K562 (cell line): ENCODE measurements at regions not wholly inside any gene's neighbourhood (a gene's known extent, or its start where the extent isn't known, plus 50 kb on each side); places are given as distances from the start of the nearest gene placed in this dataset.

ENCODE experiments used
- ATAC-seq: fragments of 200-7000 bp; cut with Tn5 transposase; 3 replicates; pipeline ENCODE4 v1.9.1; 2020; ENCODE audit warnings: moderate library complexity
- BruUV-seq: library from RNA; stranded (reverse); fragments of 400-500 nt; replicated peaks from 2 replicates; lab custom pipeline; 2021; lab: Mats Ljungman, UMichigan
- CTCF ChIA-PET: fragments of 300-600 bp; formaldehyde crosslinking; extraction: SDS; loops from one replicate; lab custom pipeline; 2021; ENCODE audit warnings: low intra/inter-chr PET ratio; lab: Yijun Ruan, JAX
- POLR2A ChIA-PET: fragments of 300-600, 350-650 bp; sonication (Branson Sonifier 250); formaldehyde crosslinking; extraction: SDS; loops from one replicate; lab custom pipeline; 2021; ENCODE audit warnings: antibody characterized with exemption, inconsistent platforms; lab: Yijun Ruan, JAX
- DNase-seq, 4 experiments: peaks; one replicate each; pipeline versions ENCODE4 v3.0.0 to v3.0.0-alpha.2; 2011 to 2018; ENCODE audit warnings: low spot score in 3 of 4, mixed read lengths in 3 of 4; ENCODE audit errors: extremely low read depth in 1 of 4
- FAIRE-seq: peaks from 2 replicates; lab custom pipeline; 2011; peaks lifted over from hg19 to GRCh38; lab: Jason Lieb, UNC
- H2AFZ ChIP-seq: 2 replicates; pipeline ENCODE4 v1.6.0; 2011; ENCODE audit warnings: low read depth, low read length, control low read depth, inconsistent platforms
- H3K27ac ChIP-seq: fragments of 200-600 bp; 3 replicates; pipeline ENCODE4 v1.8.0; 2011; ENCODE audit warnings: low read depth, mild to moderate bottlenecking, control low read depth, inconsistent platforms, low read length, moderate library complexity, mixed read lengths; ENCODE audit errors: extremely low read depth
- H3K27me3 ChIP-seq, 2 experiments: fragments of 300-600 bp in 1 of 2; 2 replicates in 1 of 2; 3 replicates in 1 of 2; pipeline versions ENCODE4 v1.6.0 to v1.8.0; 2011; ENCODE audit warnings: inconsistent platforms in 2 of 2, low read length in 2 of 2, mild to moderate bottlenecking in 1 of 2, mixed read lengths in 1 of 2, moderate library complexity in 1 of 2; ENCODE audit not compliant: control insufficient read depth in 2 of 2, insufficient read depth in 2 of 2
- H3K36me3 ChIP-seq: fragments of 300-600 bp; 3 replicates; pipeline ENCODE4 v1.8.0; 2011; ENCODE audit warnings: mild to moderate bottlenecking, low read length, inconsistent platforms; ENCODE audit not compliant: control insufficient read depth, insufficient read depth
- H3K4me1 ChIP-seq, 2 experiments: fragments of 200-600 bp in 1 of 2; replicated peaks in 1 of 2; 2 replicates in 1 of 2; 3 replicates in 1 of 2; pipeline versions ENCODE4 v1.5.1 to v1.8.0; 2011; ENCODE audit warnings: inconsistent platforms in 2 of 2, low read length in 2 of 2, mild to moderate bottlenecking in 1 of 2, mixed read lengths in 1 of 2, moderate library complexity in 1 of 2; ENCODE audit not compliant: control insufficient read depth in 2 of 2, insufficient read depth in 2 of 2
- H3K4me2 ChIP-seq: 2 replicates; pipeline ENCODE4 v1.6.1; 2011; ENCODE audit warnings: low read length, control low read depth, inconsistent platforms, mixed read lengths; ENCODE audit not compliant: insufficient read depth
- H3K4me3 ChIP-seq: fragments of 200-600 bp; sonication (generic), shearing (Covaris generic); 2 replicates; pipeline ENCODE4 v1.5.1; 2016; ENCODE audit warnings: control low read depth, inconsistent platforms
- H3K79me2 ChIP-seq: fragments of 200-600 bp; 3 replicates; pipeline ENCODE4 v1.8.0; 2011; ENCODE audit warnings: low read length, inconsistent platforms; ENCODE audit not compliant: control insufficient read depth, insufficient read depth
- H3K9ac ChIP-seq, 2 experiments: 2 replicates each; pipeline versions ENCODE4 v1.6.0 to v1.6.1; 2011; ENCODE audit warnings: low read depth in 2 of 2, low read length in 2 of 2, control low read depth in 1 of 2, inconsistent platforms in 1 of 2, mild to moderate bottlenecking in 1 of 2, mixed read lengths in 1 of 2; ENCODE audit not compliant: insufficient read depth in 1 of 2
- H3K9me1 ChIP-seq: one replicate; pipeline ENCODE4 v1.6.0; 2011; ENCODE audit warnings: inconsistent platforms, mild to moderate bottlenecking, low read length, moderate library complexity; ENCODE audit not compliant: control insufficient read depth, insufficient read depth
- H3K9me3 ChIP-seq: replicated peaks from 2 replicates; pipeline ENCODE4 v1.5.1; 2011; ENCODE audit warnings: low read depth, low read length, inconsistent platforms; ENCODE audit not compliant: control insufficient read depth, insufficient read depth
- H4K20me1 ChIP-seq: replicated peaks from 2 replicates; pipeline ENCODE4 v1.6.1; 2011; ENCODE audit warnings: low read length, inconsistent platforms, mixed read lengths; ENCODE audit not compliant: control insufficient read depth, insufficient read depth
- CHCHD3 ChIP-seq: fragments of 250-450 bp; sonication (Bioruptor Pico); IDR thresholded peaks from 2 replicates; pipeline ENCODE4 v2.1.2; 2022; ENCODE audit warnings: mild to moderate bottlenecking
- FOXA3 ChIP-seq, 2 experiments: fragments of 450-650 bp in 1 of 2; sonication (generic) in 1 of 2; formaldehyde crosslinking; IDR thresholded peaks in 1 of 2; conservative IDR thresholded peaks in 1 of 2; 2 replicates each; pipeline versions ENCODE4 v1.4.0 to v1.8.0; 2020 to 2022; ENCODE audit warnings: mild to moderate bottlenecking in 2 of 2, missing genetic modification reagents in 1 of 2
- KDM5B ChIP-seq: fragments of 200-600 bp; sonication (generic); IDR thresholded peaks from 2 replicates; pipeline ENCODE4 v1.6.1; 2012; ENCODE audit warnings: low read depth, mild to moderate bottlenecking, moderate library complexity, low read length, control low read depth, inconsistent platforms; ENCODE audit not compliant: insufficient replicate concordance
- KLF6 ChIP-seq: fragments of 250-450 bp; sonication (Bioruptor Pico); IDR thresholded peaks from 2 replicates; pipeline ENCODE4 v1.4.0; 2020; ENCODE audit warnings: mild to moderate bottlenecking, moderate library complexity, borderline replicate concordance
- POLR2B ChIP-seq: fragments of 450-650 bp; IDR thresholded peaks from 2 replicates; pipeline ENCODE4 v1.6.1; 2018; ENCODE audit warnings: low read depth; ENCODE audit not compliant: partially characterized antibody
- PTBP1 ChIP-seq: fragments of 200-400 bp; formaldehyde crosslinking; IDR thresholded peaks from 2 replicates; pipeline ENCODE4 v1.6.1; 2017; ENCODE audit warnings: low read depth, low read length
- SIRT6 ChIP-seq: IDR thresholded peaks from one replicate; pipeline ENCODE4 v1.6.1; 2012; ENCODE audit warnings: low read depth, mild to moderate bottlenecking, control low read depth, inconsistent platforms, low read length, moderate library complexity
- TEAD2 ChIP-seq: fragments of 450-650 bp; IDR thresholded peaks from 2 replicates; pipeline ENCODE4 v1.6.1; 2016; ENCODE audit warnings: missing genetic modification characterization, control low read depth, missing compliant biosample characterization
- ZNF212 ChIP-seq: fragments of 450-650 bp; formaldehyde crosslinking; IDR thresholded peaks from 2 replicates; pipeline ENCODE4 v1.4.0; 2020; ENCODE audit warnings: mild to moderate bottlenecking
- ZNF354B ChIP-seq: fragments of 250-450 bp; sonication (Bioruptor Pico); IDR thresholded peaks from 2 replicates; pipeline ENCODE4 v1.4.0; 2020
- ZNF785 ChIP-seq: fragments of 250-450 bp; sonication (Bioruptor Pico); IDR thresholded peaks from 2 replicates; pipeline ENCODE4 v1.4.0; 2020; ENCODE audit warnings: mild to moderate bottlenecking
- WGBS: fragments of 100-300 bp; shearing (Covaris generic); methylation state at CpG from one replicate; pipeline ENCODE4 v1.1.6; 2016; ENCODE audit warnings: low coverage, mixed read lengths; ENCODE audit not compliant: insufficient coverage; ENCODE audit errors: missing lambda C conversion rate; 5-methylcytosine and 5-hydroxymethylcytosine counted together
- in situ Hi-C: fragments of 300-500 bp; cut with MboI; formaldehyde crosslinking; loops from 4 replicates; pipeline ENCODE4 v1.15.0; 2018; ENCODE audit warnings: inconsistent platforms, mixed read lengths
- intact Hi-C: fragments of 100-400 bp; cut with micrococcal nuclease; formaldehyde crosslinking; loops from 2 replicates; pipeline ENCODE4 v1.14.2; 2022
- TF ChIP-seq, protein P1 (sequence below): sonication (generic); formaldehyde crosslinking; IDR thresholded peaks from 2 replicates; pipeline ENCODE4 v1.8.0; 2023; ENCODE audit warnings: missing genetic modification reagents, mild to moderate bottlenecking, borderline replicate concordance
- TF ChIP-seq, protein P2 (sequence below): IDR thresholded peaks from 2 replicates; pipeline ENCODE4 v1.6.1; 2014; ENCODE audit warnings: antibody characterized with exemption
- TF ChIP-seq, protein P3 (sequence below): fragments of 450-650 bp; formaldehyde crosslinking; IDR thresholded peaks from 2 replicates; pipeline ENCODE4 v1.4.0; 2020; ENCODE audit warnings: mild to moderate bottlenecking
- TF ChIP-seq, protein P4 (sequence below): fragments of 450-650 bp; IDR thresholded peaks from 2 replicates; pipeline ENCODE4 v1.6.1; 2016; ENCODE audit warnings: missing biosample characterization, missing genetic modification characterization

DNA sequence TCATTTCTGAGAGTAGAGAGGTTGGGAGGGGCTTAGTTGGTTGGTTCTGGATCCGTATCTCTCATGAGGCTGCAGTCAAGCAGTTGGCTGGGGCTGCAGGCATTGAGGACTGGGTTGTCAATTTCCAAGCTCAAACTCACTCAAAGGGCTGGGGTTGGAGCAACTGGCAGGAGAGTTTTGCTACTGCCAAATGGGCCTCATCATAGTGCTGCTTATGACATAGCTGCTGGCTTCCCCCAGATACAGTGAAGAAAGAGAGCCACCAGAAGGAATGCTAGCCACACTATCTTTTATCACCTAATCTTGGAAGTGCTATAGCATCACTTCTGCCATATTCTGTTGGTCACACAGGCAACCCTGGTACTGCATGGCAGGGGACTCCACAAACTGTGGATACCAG, 363.5 kb upstream of the USP24 start:
- no peak overlapping the region for H3K4me2 ChIP-seq
- FAIRE-seq (no peak), DNase-seq (no peak), ATAC-seq (no peak)
- no peaks in the 10 kb centered on the region for H4K20me1 ChIP-seq
- intact Hi-C loops: no loop called here
- in situ Hi-C loops: no loop called here
- WGBS: 10% methylated on average over 1 of the region's 1 CpG
- BruUV-seq: no TSS peak
- H3K79me2 ChIP-seq: no peaks in the 10 kb centered on the region
- no peak overlapping the region for H3K4me3 ChIP-seq
- H3K4me1 ChIP-seq: no peaks in the 10 kb centered on the region
- no peak overlapping the region for H2AFZ ChIP-seq
- H3K9ac ChIP-seq: no peak overlapping the region
- no peaks in the 10 kb centered on the region for H3K9me1 ChIP-seq
- no peaks in the 10 kb centered on the region for H3K27me3 ChIP-seq
- POLR2A ChIA-PET: no interaction called here
- no peaks in the 10 kb centered on the region for H3K9me3 ChIP-seq
- CTCF ChIA-PET: no interaction called here
- no peak overlapping the region for H3K27ac ChIP-seq
- no peaks in the 10 kb centered on the region for H3K36me3 ChIP-seq
- TF ChIP-seq, protein P1, sequence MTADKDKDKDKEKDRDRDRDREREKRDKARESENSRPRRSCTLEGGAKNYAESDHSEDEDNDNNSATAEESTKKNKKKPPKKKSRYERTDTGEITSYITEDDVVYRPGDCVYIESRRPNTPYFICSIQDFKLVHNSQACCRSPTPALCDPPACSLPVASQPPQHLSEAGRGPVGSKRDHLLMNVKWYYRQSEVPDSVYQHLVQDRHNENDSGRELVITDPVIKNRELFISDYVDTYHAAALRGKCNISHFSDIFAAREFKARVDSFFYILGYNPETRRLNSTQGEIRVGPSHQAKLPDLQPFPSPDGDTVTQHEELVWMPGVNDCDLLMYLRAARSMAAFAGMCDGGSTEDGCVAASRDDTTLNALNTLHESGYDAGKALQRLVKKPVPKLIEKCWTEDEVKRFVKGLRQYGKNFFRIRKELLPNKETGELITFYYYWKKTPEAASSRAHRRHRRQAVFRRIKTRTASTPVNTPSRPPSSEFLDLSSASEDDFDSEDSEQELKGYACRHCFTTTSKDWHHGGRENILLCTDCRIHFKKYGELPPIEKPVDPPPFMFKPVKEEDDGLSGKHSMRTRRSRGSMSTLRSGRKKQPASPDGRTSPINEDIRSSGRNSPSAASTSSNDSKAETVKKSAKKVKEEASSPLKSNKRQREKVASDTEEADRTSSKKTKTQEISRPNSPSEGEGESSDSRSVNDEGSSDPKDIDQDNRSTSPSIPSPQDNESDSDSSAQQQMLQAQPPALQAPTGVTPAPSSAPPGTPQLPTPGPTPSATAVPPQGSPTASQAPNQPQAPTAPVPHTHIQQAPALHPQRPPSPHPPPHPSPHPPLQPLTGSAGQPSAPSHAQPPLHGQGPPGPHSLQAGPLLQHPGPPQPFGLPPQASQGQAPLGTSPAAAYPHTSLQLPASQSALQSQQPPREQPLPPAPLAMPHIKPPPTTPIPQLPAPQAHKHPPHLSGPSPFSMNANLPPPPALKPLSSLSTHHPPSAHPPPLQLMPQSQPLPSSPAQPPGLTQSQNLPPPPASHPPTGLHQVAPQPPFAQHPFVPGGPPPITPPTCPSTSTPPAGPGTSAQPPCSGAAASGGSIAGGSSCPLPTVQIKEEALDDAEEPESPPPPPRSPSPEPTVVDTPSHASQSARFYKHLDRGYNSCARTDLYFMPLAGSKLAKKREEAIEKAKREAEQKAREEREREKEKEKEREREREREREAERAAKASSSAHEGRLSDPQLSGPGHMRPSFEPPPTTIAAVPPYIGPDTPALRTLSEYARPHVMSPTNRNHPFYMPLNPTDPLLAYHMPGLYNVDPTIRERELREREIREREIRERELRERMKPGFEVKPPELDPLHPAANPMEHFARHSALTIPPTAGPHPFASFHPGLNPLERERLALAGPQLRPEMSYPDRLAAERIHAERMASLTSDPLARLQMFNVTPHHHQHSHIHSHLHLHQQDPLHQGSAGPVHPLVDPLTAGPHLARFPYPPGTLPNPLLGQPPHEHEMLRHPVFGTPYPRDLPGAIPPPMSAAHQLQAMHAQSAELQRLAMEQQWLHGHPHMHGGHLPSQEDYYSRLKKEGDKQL (CRISPR knock-in tag): no peak
- TF ChIP-seq, protein P2, sequence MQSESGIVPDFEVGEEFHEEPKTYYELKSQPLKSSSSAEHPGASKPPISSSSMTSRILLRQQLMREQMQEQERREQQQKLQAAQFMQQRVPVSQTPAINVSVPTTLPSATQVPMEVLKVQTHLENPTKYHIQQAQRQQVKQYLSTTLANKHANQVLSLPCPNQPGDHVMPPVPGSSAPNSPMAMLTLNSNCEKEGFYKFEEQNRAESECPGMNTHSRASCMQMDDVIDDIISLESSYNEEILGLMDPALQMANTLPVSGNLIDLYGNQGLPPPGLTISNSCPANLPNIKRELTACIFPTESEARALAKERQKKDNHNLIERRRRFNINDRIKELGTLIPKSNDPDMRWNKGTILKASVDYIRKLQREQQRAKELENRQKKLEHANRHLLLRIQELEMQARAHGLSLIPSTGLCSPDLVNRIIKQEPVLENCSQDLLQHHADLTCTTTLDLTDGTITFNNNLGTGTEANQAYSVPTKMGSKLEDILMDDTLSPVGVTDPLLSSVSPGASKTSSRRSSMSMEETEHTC: no peak
- TF ChIP-seq PTBP1 (no peak), KLF6 (no peak), TEAD2 (tag) (no peak), ZNF212 (CRISPR knock-in tag) (no peak), ZNF785 (CRISPR knock-in tag) (no peak), FOXA3 (CRISPR knock-in tag; conservative IDR thresholded peaks at IDR 0.05 in 1 of 2, IDR thresholded peaks at IDR 0.05 in 1 of 2) (no peak), CHCHD3 (CRISPR knock-in tag) (no peak), POLR2B (no peak), SIRT6 (no peak), KDM5B (no peak), ZNF354B (no peak)
- TF ChIP-seq, protein P3, sequence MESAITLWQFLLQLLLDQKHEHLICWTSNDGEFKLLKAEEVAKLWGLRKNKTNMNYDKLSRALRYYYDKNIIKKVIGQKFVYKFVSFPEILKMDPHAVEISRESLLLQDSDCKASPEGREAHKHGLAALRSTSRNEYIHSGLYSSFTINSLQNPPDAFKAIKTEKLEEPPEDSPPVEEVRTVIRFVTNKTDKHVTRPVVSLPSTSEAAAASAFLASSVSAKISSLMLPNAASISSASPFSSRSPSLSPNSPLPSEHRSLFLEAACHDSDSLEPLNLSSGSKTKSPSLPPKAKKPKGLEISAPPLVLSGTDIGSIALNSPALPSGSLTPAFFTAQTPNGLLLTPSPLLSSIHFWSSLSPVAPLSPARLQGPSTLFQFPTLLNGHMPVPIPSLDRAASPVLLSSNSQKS (CRISPR knock-in tag): no peak
- TF ChIP-seq, protein P4, sequence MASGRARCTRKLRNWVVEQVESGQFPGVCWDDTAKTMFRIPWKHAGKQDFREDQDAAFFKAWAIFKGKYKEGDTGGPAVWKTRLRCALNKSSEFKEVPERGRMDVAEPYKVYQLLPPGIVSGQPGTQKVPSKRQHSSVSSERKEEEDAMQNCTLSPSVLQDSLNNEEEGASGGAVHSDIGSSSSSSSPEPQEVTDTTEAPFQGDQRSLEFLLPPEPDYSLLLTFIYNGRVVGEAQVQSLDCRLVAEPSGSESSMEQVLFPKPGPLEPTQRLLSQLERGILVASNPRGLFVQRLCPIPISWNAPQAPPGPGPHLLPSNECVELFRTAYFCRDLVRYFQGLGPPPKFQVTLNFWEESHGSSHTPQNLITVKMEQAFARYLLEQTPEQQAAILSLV (tag): no peak
